ACHN (cell line): ENCODE measurements at regions not wholly inside any gene's neighbourhood (a gene's known extent, or its start where the extent isn't known, plus 50 kb on each side); places are given as distances from the start of the nearest gene placed in this dataset.
"Not testable (repeated sequence)": the region's sequence is repeated elsewhere in the genome, so short reads cannot be mapped to it uniquely, and the experiment has no call there.

Experiments used
- DNase-seq: peaks from one replicate; pipeline ENCODE4 v3.0.0-alpha.2; 2015
- in situ Hi-C: cut with HindIII; loops from 2 replicates; pipeline ENCODE4 v1.10.0; 2017; ENCODE audit warnings: low sequenced_read_pairs, low pct_ligation_motif_present, low pct_unique_long_range_greater_than_20kb

- DNase-seq = no peak
- in situ Hi-C loops = no loop called here
Observed at GRCh38 chr6:3623451-3624249, 127.9 kb downstream of the PXDC1 start.

GRCh38 chr6:3621411-3621810, 130.1 kb downstream of the PXDC1 start:
- no peak for DNase-seq
- in situ Hi-C loops = no loop called here

GRCh38 chr6:3620937-3621336, 130.6 kb downstream of the PXDC1 start:
- DNase-seq = no peak
- in situ Hi-C loops = no loop called here

GRCh38 chr6:3620389-3620788, 131.1 kb downstream of the PXDC1 start:
- no peak for DNase-seq
- in situ Hi-C loops = no loop called here

- in situ Hi-C loops = no loop called here
- DNase-seq = no peak
Observed at GRCh38 chr6:3619800-3620199, 131.7 kb downstream of the PXDC1 start.

GRCh38 chr6:3619201-3619600, 132.3 kb downstream of the PXDC1 start:
- DNase-seq = no peak
- in situ Hi-C loops = no loop called here

GRCh38 chr6:3618642-3619041, 132.9 kb downstream of the PXDC1 start:
- in situ Hi-C loops = no loop called here
- DNase-seq = no peak

GRCh38 chr6:3617681-3618311, 133.7 kb downstream of the PXDC1 start:
- in situ Hi-C loops = no loop called here
- no peak for DNase-seq

- no peak for DNase-seq
- in situ Hi-C loops = no loop called here
Observed at GRCh38 chr6:3617192-3617631, 134.3 kb downstream of the PXDC1 start.

GRCh38 chr6:3616565-3617176, 134.8 kb downstream of the PXDC1 start:
- in situ Hi-C loops = no loop called here
- no peak for DNase-seq

GRCh38 chr6:3615391-3616380, 135.8 kb downstream of the PXDC1 start:
- in situ Hi-C loops = no loop called here

GRCh38 chr6:3614918-3615317, 136.6 kb downstream of the PXDC1 start:
- DNase-seq = no peak
- in situ Hi-C loops = no loop called here

More at GRCh38 chr6:3615391-3616380, 135.8 kb downstream of the PXDC1 start:
- no peak for DNase-seq

GRCh38 chr6:3613565-3613964, 137.9 kb downstream of the PXDC1 start:
- in situ Hi-C loops, DNase-seq: not testable (repeated sequence)

GRCh38 chr6:3612341-3613041, 139.0 kb downstream of the PXDC1 start:
- DNase-seq = peak; percentile 58

GRCh38 chr6:3610921-3611320, 140.6 kb downstream of the PXDC1 start:
- in situ Hi-C loops = no loop called here
- DNase-seq = no peak

More at GRCh38 chr6:3612341-3613041, 139.0 kb downstream of the PXDC1 start:
- in situ Hi-C loops = no loop called here

GRCh38 chr6:3610206-3610605, 141.3 kb downstream of the PXDC1 start:
- DNase-seq = no peak
- in situ Hi-C loops = no loop called here

- DNase-seq = no peak
- in situ Hi-C loops = no loop called here
Observed at GRCh38 chr6:3609388-3609787, 142.1 kb downstream of the PXDC1 start.

GRCh38 chr6:3608159-3608558, 143.4 kb downstream of the PXDC1 start:
- in situ Hi-C loops = no loop called here
- DNase-seq = no peak
